ENCODE measurements at regions not wholly inside any gene's neighbourhood (a gene's known extent, or its start where the extent isn't known, plus 50 kb on each side); places are given as distances from the start of the nearest gene placed in this dataset.

GRCh38 chr5:164224236-164224635 lies 718.8 kb downstream of the MAT2B start:
- TF ChIP-seq CTCF (IDR thresholded peaks at IDR 0.05; ENCODE audit: insufficient read depth, low read length, poor library complexity, severe bottlenecking) (no peak), EZH2phosphoT487 (conservative IDR thresholded peaks at IDR 0.05; ENCODE audit: low read length) (no peak)

All from SU-DHL-6 (cell line).